ENCODE measurements at regions not wholly inside any gene's neighbourhood (a gene's known extent, or its start where the extent isn't known, plus 50 kb on each side); places are given as distances from the start of the nearest gene placed in this dataset.

GRCh38 chr5:167939686-167940085 is 351.8 kb upstream of the WWC1 start:
- no peak overlapping the region for H3K27ac ChIP-seq (ENCODE audit: insufficient read depth, low read depth, low read length)
- H3K36me3 ChIP-seq (ENCODE audit: control insufficient read depth in 2 of 2, extremely low read depth in 1 of 2, insufficient read depth in 2 of 2, low read length in 2 of 2), result no peaks in the 10 kb centered on the region
- H3K4me2 ChIP-seq (ENCODE audit: insufficient read depth, low read length), result no peak overlapping the region
- intact Hi-C loops (cut with micrococcal nuclease) (no loop called here), dilution Hi-C loops (cut with MboI; ENCODE audit: extremely low pct_ligation_motif_present, low sequenced_read_pairs) (no loop called here)
- DNase-seq (ENCODE audit: low read depth, low spot score) (no peak), FAIRE-seq (no peak)
- H3K9ac ChIP-seq (replicated peaks; ENCODE audit: extremely low read depth, insufficient read depth, low read length), result no peak overlapping the region
- no peaks in the 10 kb centered on the region for H3K27me3 ChIP-seq (ENCODE audit: control insufficient read depth in 2 of 2, insufficient read depth in 2 of 2, low read length in 2 of 2)
- no TSS peak for BruUV-seq (replicated peaks)
- no peaks in the 10 kb centered on the region for H4K20me1 ChIP-seq (replicated peaks; ENCODE audit: control insufficient read depth, extremely low read depth, insufficient read depth, low read length)
- no peak overlapping the region for H2AFZ ChIP-seq (ENCODE audit: low read depth, low read length)
- POLR2A ChIA-PET, result no interaction called here
- CTCF ChIA-PET, result no interaction called here
- no peaks in the 10 kb centered on the region for H3K9me1 ChIP-seq (replicated peaks; ENCODE audit: control insufficient read depth, extremely low read depth, insufficient read depth, low read length)
- peaks cover 4% of the 10 kb centered on the region for H3K9me3 ChIP-seq (replicated peaks; ENCODE audit: control insufficient read depth, insufficient read depth, low read length)
- H3K4me3 ChIP-seq (replicated peaks in 1 of 3; ENCODE audit: insufficient read depth in 1 of 3, low read depth in 1 of 3, low read length in 3 of 3), result no peak overlapping the region
- no peaks in the 10 kb centered on the region for H3K79me2 ChIP-seq (ENCODE audit: control insufficient read depth, insufficient read depth, low read length)
- H3K4me1 ChIP-seq (ENCODE audit: control insufficient read depth, extremely low read depth, insufficient read depth, low read length), result no peaks in the 10 kb centered on the region
- TF ChIP-seq EZH2 (IDR thresholded peaks at IDR 0.05; ENCODE audit: borderline replicate concordance, low read depth, low read length, severe bottlenecking), result no peak
- TF ChIP-seq MYC (IDR thresholded peaks at IDR 0.05; ENCODE audit: low read depth, low read length), result no peak
- TF ChIP-seq CTCF (IDR thresholded peaks at IDR 0.05; ENCODE audit: extremely low read depth in 1 of 2, insufficient read depth in 1 of 2, low read depth in 1 of 2, low read length in 2 of 2), result no peak
- TF ChIP-seq MAX (IDR thresholded peaks at IDR 0.05; ENCODE audit: insufficient read depth, insufficient read length), result no peak
- no peak for TF ChIP-seq GATA2 (IDR thresholded peaks at IDR 0.05; ENCODE audit: insufficient read depth, insufficient read length, low read depth, low read length)
- TF ChIP-seq JUN (IDR thresholded peaks at IDR 0.05; ENCODE audit: borderline replicate concordance, insufficient read depth, insufficient read length, low read depth), result no peak
- no peak for TF ChIP-seq POLR2AphosphoS5 (IDR thresholded peaks at IDR 0.05; ENCODE audit: insufficient read depth, low read depth, low read length)
- TF ChIP-seq POLR2A (IDR thresholded peaks at IDR 0.05; ENCODE audit: low read depth, low read length), result no peak
- no peak for TF ChIP-seq FOS (IDR thresholded peaks at IDR 0.05; ENCODE audit: borderline replicate concordance, insufficient read depth, low read length)

Data from endothelial cell of umbilical vein (primary cell).